KMS-11 (cell line): ENCODE measurements at regions not wholly inside any gene's neighbourhood (a gene's known extent, or its start where the extent isn't known, plus 50 kb on each side); places are given as distances from the start of the nearest gene placed in this dataset.

Experiments
- H2AFZ ChIP-seq: fragments of 200-600 bp; sonication (generic); 2 replicates; pipeline ENCODE4 v1.6.1; 2016; ENCODE audit warnings: antibody characterized with exemption, mixed run types, low read depth
- H3K27ac ChIP-seq: fragments of 200-600 bp; sonication (generic); 2 replicates; pipeline ENCODE4 v1.6.1; 2016; ENCODE audit warnings: mild to moderate bottlenecking, mixed run types
- H3K27me3 ChIP-seq: fragments of 200-600 bp; sonication (generic); 2 replicates; pipeline ENCODE4 v1.6.1; 2017; ENCODE audit warnings: mild to moderate bottlenecking, low read depth, mixed run types, moderate library complexity; ENCODE audit not compliant: insufficient read depth
- H3K36me3 ChIP-seq: fragments of 200-600 bp; sonication (generic); 2 replicates; pipeline ENCODE4 v1.6.1; 2017; ENCODE audit warnings: mild to moderate bottlenecking, mixed run types; ENCODE audit not compliant: insufficient read depth
- H3K4me1 ChIP-seq: fragments of 200-600 bp; sonication (generic); 2 replicates; pipeline ENCODE4 v1.6.1; 2016; ENCODE audit warnings: mild to moderate bottlenecking, low read depth, mixed run types; ENCODE audit not compliant: poor library complexity, severe bottlenecking
- H3K4me2 ChIP-seq: fragments of 200-600 bp; sonication (generic); 2 replicates; pipeline ENCODE4 v1.7.0; 2016; ENCODE audit warnings: mild to moderate bottlenecking, mixed run types
- H3K4me3 ChIP-seq: fragments of 200-600 bp; sonication (generic); IDR thresholded peaks from 2 replicates; pipeline ENCODE4 v1.6.1; 2017; ENCODE audit warnings: low read depth, low read length, mixed read lengths; ENCODE audit not compliant: insufficient read depth
- H3K79me2 ChIP-seq: fragments of 200-600 bp; sonication (generic); 2 replicates; pipeline ENCODE4 v1.6.1; 2016; ENCODE audit warnings: low read depth, mixed run types; ENCODE audit not compliant: insufficient read depth
- H3K9ac ChIP-seq: fragments of 200-600 bp; sonication (generic); 2 replicates; pipeline ENCODE4 v1.6.1; 2016; ENCODE audit warnings: mild to moderate bottlenecking, mixed run types
- H4K20me1 ChIP-seq: fragments of 200-600 bp; sonication (generic); 2 replicates; pipeline ENCODE4 v1.6.1; 2016; ENCODE audit warnings: mild to moderate bottlenecking, mixed run types; ENCODE audit not compliant: insufficient read depth
- CTCF ChIP-seq: fragments of 200-600 bp; sonication (generic); conservative IDR thresholded peaks from 2 replicates; pipeline ENCODE4 v1.6.1; 2017; ENCODE audit warnings: low read depth, mild to moderate bottlenecking, antibody characterized with exemption, low read length, moderate library complexity, mixed read lengths

GRCh38 chr11:96697466-96697865, 307.7 kb downstream of the JRKL start:
- Histone ChIP-seq H3K4me2 (no peak overlapping the region), H3K36me3 (no peaks in the 10 kb centered on the region), H3K79me2 (no peaks in the 10 kb centered on the region), H3K27ac (no peak overlapping the region), H3K9ac (no peak overlapping the region), H3K4me1 (no peaks in the 10 kb centered on the region), H4K20me1 (no peaks in the 10 kb centered on the region), H2AFZ (no peak overlapping the region), H3K27me3 (no peaks in the 10 kb centered on the region), H3K4me3 (no peak overlapping the region)
- no peak for TF ChIP-seq CTCF

- no peaks in the 10 kb centered on the region for H3K4me1 ChIP-seq
- H4K20me1 ChIP-seq: no peaks in the 10 kb centered on the region
- H3K4me2 ChIP-seq: no peak overlapping the region
- no peak overlapping the region for H3K9ac ChIP-seq
- no peak overlapping the region for H2AFZ ChIP-seq
- H3K36me3 ChIP-seq: no peaks in the 10 kb centered on the region
- no peaks in the 10 kb centered on the region for H3K27me3 ChIP-seq
- TF ChIP-seq CTCF: no peak
- no peak overlapping the region for H3K4me3 ChIP-seq
- no peaks in the 10 kb centered on the region for H3K79me2 ChIP-seq
- H3K27ac ChIP-seq: no peak overlapping the region
Measured at GRCh38 chr11:96704847-96705246, 315.0 kb downstream of the JRKL start.

GRCh38 chr11:96706761-96707160, 316.9 kb downstream of the JRKL start:
- no peak overlapping the region for H3K27ac ChIP-seq
- no peaks in the 10 kb centered on the region for H3K27me3 ChIP-seq
- H3K79me2 ChIP-seq: no peaks in the 10 kb centered on the region
- no peak for TF ChIP-seq CTCF
- H3K4me2 ChIP-seq: no peak overlapping the region
- H4K20me1 ChIP-seq: no peaks in the 10 kb centered on the region
- H3K9ac ChIP-seq: no peak overlapping the region
- no peaks in the 10 kb centered on the region for H3K4me1 ChIP-seq
- no peak overlapping the region for H2AFZ ChIP-seq
- no peaks in the 10 kb centered on the region for H3K36me3 ChIP-seq
- no peak overlapping the region for H3K4me3 ChIP-seq

GRCh38 chr11:96707273-96707672, 317.5 kb downstream of the JRKL start:
- H3K4me3 ChIP-seq: no peak overlapping the region
- H3K36me3 ChIP-seq: no peaks in the 10 kb centered on the region
- H4K20me1 ChIP-seq: no peaks in the 10 kb centered on the region
- H3K27me3 ChIP-seq: no peaks in the 10 kb centered on the region
- TF ChIP-seq CTCF: no peak
- no peak overlapping the region for H2AFZ ChIP-seq
- H3K79me2 ChIP-seq: no peaks in the 10 kb centered on the region
- H3K9ac ChIP-seq: no peak overlapping the region
- no peak overlapping the region for H3K4me2 ChIP-seq
- H3K27ac ChIP-seq: no peak overlapping the region
- no peaks in the 10 kb centered on the region for H3K4me1 ChIP-seq
